ENCODE measurements at regions not wholly inside any gene's neighbourhood (a gene's known extent, or its start where the extent isn't known, plus 50 kb on each side); places are given as distances from the start of the nearest gene placed in this dataset.

GRCh38 chr9:79060766-79061165 is 511.0 kb upstream of the TLE4 start:
- no peak for TF ChIP-seq CTCF (IDR thresholded peaks at IDR 0.05; ENCODE audit: borderline replicate concordance, control extremely low read depth, extremely low read depth, insufficient read depth, missing control alignments)
- in situ Hi-C loops (cut with MboI; ENCODE audit: low sequenced_read_pairs, unreplicated experiment): no loop called here
- no peak for DNase-seq (ENCODE audit: low spot score)

GRCh38 chr9:79061752-79062616 is 509.8 kb upstream of the TLE4 start:
- TF ChIP-seq CTCF (IDR thresholded peaks at IDR 0.05; ENCODE audit: borderline replicate concordance, control extremely low read depth, extremely low read depth, insufficient read depth, missing control alignments): no peak
- in situ Hi-C loops (cut with MboI; ENCODE audit: low sequenced_read_pairs, unreplicated experiment): no loop called here
- DNase-seq (ENCODE audit: low spot score): no peak

GRCh38 chr9:79073201-79073600 is 498.6 kb upstream of the TLE4 start:
- in situ Hi-C loops (cut with MboI; ENCODE audit: low sequenced_read_pairs, unreplicated experiment): no loop called here
- no peak for TF ChIP-seq CTCF (IDR thresholded peaks at IDR 0.05; ENCODE audit: borderline replicate concordance, control extremely low read depth, extremely low read depth, insufficient read depth, missing control alignments)
- DNase-seq (ENCODE audit: low spot score): no peak

GRCh38 chr9:79080536-79080935 is 491.2 kb upstream of the TLE4 start:
- no peak for TF ChIP-seq CTCF (IDR thresholded peaks at IDR 0.05; ENCODE audit: borderline replicate concordance, control extremely low read depth, extremely low read depth, insufficient read depth, missing control alignments)
- in situ Hi-C loops (cut with MboI; ENCODE audit: low sequenced_read_pairs, unreplicated experiment): no loop called here
- DNase-seq (ENCODE audit: low spot score): no peak

GRCh38 chr9:79083621-79084020 is 488.1 kb upstream of the TLE4 start:
- in situ Hi-C loops (cut with MboI; ENCODE audit: low sequenced_read_pairs, unreplicated experiment): no loop called here
- no peak for DNase-seq (ENCODE audit: low spot score)
- TF ChIP-seq CTCF (IDR thresholded peaks at IDR 0.05; ENCODE audit: borderline replicate concordance, control extremely low read depth, extremely low read depth, insufficient read depth, missing control alignments): no peak

GRCh38 chr9:79087133-79087532 is 484.6 kb upstream of the TLE4 start:
- no peak for TF ChIP-seq CTCF (IDR thresholded peaks at IDR 0.05; ENCODE audit: borderline replicate concordance, control extremely low read depth, extremely low read depth, insufficient read depth, missing control alignments)
- no peak for DNase-seq (ENCODE audit: low spot score)
- in situ Hi-C loops (cut with MboI; ENCODE audit: low sequenced_read_pairs, unreplicated experiment): no loop called here
